Inflammatory macrophage treated with lipopolysaccharide for 1 hour (primary cell): ENCODE measurements at regions not wholly inside any gene's neighbourhood (a gene's known extent, or its start where the extent isn't known, plus 50 kb on each side); places are given as distances from the start of the nearest gene placed in this dataset.
"Not testable (repeated sequence)": the region's sequence is repeated elsewhere in the genome, so short reads cannot be mapped to it uniquely, and the experiment has no call there.

Experiments
- DNase-seq, 2 donors: peaks; one replicate each; pipeline ENCODE4 v3.0.0-alpha.2; 2020 to 2022

GRCh38 chr2:140178234-140178633 lies 1398.0 kb upstream of the NXPH2 start:
- DNase-seq: no peak

GRCh38 chr2:140177086-140177485 lies 1396.9 kb upstream of the NXPH2 start:
- no peak for DNase-seq

- DNase-seq: no peak
Observed at GRCh38 chr2:140173790-140174189, 1393.6 kb upstream of the NXPH2 start.

GRCh38 chr2:140164449-140164848 lies 1384.3 kb upstream of the NXPH2 start:
- no peak for DNase-seq

GRCh38 chr2:140158259-140158658 lies 1378.1 kb upstream of the NXPH2 start:
- no peak for DNase-seq

GRCh38 chr2:140157816-140158215 lies 1377.6 kb upstream of the NXPH2 start:
- DNase-seq: no peak

GRCh38 chr2:140154706-140155105 lies 1374.5 kb upstream of the NXPH2 start:
- DNase-seq: no peak

GRCh38 chr2:140154271-140154670 lies 1374.1 kb upstream of the NXPH2 start:
- DNase-seq: no peak

GRCh38 chr2:140144611-140145010 lies 1364.4 kb upstream of the NXPH2 start:
- no peak for DNase-seq

- DNase-seq: no peak
Observed at GRCh38 chr2:140138736-140139135, 1358.5 kb upstream of the NXPH2 start.

- DNase-seq: no peak
Observed at GRCh38 chr2:140136861-140137260, 1356.7 kb upstream of the NXPH2 start.

- no peak for DNase-seq
Observed at GRCh38 chr2:140136366-140136765, 1356.2 kb upstream of the NXPH2 start.

GRCh38 chr2:140128909-140129308 lies 1348.7 kb upstream of the NXPH2 start:
- no peak for DNase-seq

GRCh38 chr2:140122001-140122400 lies 1341.8 kb upstream of the NXPH2 start:
- DNase-seq: no peak

GRCh38 chr2:140117386-140117785 lies 1337.2 kb upstream of the NXPH2 start:
- no peak for DNase-seq

- DNase-seq: no peak
Observed at GRCh38 chr2:140108706-140109475, 1328.7 kb upstream of the NXPH2 start.

GRCh38 chr2:140091926-140092325 lies 1311.7 kb upstream of the NXPH2 start:
- no peak for DNase-seq

GRCh38 chr2:140086964-140087363 lies 1306.8 kb upstream of the NXPH2 start:
- DNase-seq: no peak

- DNase-seq: no peak
Observed at GRCh38 chr2:140085674-140086073, 1305.5 kb upstream of the NXPH2 start.

GRCh38 chr2:140079038-140079437 lies 1298.8 kb upstream of the NXPH2 start:
- DNase-seq: no peak

GRCh38 chr2:140076164-140076563 lies 1296.0 kb upstream of the NXPH2 start:
- no peak for DNase-seq

GRCh38 chr2:140073763-140074162 lies 1293.6 kb upstream of the NXPH2 start:
- not testable (repeated sequence) for DNase-seq

GRCh38 chr2:140067661-140068060 lies 1287.5 kb upstream of the NXPH2 start:
- DNase-seq: no peak

GRCh38 chr2:140064243-140064642 lies 1284.1 kb upstream of the NXPH2 start:
- DNase-seq: no peak

- no peak for DNase-seq
Observed at GRCh38 chr2:140063356-140063755, 1283.2 kb upstream of the NXPH2 start.
